GM12874 (cell line): ENCODE measurements at regions not wholly inside any gene's neighbourhood (a gene's known extent, or its start where the extent isn't known, plus 50 kb on each side); places are given as distances from the start of the nearest gene placed in this dataset.

ENCODE experiments used
- TF ChIP-seq, protein P1 (sequence below): IDR thresholded peaks from 2 replicates; pipeline ENCODE4 v1.5.1; 2011; ENCODE audit warnings: low read depth, mild to moderate bottlenecking, control low read depth, low read length, moderate library complexity; ENCODE audit not compliant: insufficient read depth

DNA sequence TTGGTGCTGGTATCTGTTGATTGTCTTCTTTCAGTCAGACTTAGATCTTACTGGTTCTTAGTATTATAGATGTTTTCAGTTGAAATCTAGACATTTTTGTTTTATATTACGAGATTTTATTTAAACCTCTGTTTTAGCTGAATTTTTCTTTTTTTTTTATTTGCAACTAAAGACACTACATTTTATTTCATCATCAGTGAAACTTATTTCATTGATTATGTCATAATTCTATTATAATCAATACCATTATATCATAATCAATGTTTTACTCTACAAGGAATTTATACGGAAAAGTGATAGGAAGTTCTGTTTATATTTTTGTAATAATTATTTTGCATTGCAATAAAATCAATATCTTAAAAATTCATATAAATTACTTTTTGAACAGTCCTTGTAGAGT lies 477.4 kb upstream of the MDFIC2 start:
- TF ChIP-seq, protein P1, sequence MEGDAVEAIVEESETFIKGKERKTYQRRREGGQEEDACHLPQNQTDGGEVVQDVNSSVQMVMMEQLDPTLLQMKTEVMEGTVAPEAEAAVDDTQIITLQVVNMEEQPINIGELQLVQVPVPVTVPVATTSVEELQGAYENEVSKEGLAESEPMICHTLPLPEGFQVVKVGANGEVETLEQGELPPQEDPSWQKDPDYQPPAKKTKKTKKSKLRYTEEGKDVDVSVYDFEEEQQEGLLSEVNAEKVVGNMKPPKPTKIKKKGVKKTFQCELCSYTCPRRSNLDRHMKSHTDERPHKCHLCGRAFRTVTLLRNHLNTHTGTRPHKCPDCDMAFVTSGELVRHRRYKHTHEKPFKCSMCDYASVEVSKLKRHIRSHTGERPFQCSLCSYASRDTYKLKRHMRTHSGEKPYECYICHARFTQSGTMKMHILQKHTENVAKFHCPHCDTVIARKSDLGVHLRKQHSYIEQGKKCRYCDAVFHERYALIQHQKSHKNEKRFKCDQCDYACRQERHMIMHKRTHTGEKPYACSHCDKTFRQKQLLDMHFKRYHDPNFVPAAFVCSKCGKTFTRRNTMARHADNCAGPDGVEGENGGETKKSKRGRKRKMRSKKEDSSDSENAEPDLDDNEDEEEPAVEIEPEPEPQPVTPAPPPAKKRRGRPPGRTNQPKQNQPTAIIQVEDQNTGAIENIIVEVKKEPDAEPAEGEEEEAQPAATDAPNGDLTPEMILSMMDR, result no peak

- TF ChIP-seq, protein P1, result no peak
Measured at GRCh38 chr3:70780790-70781189, 468.4 kb upstream of the MDFIC2 start.

- TF ChIP-seq, protein P1, result no peak
Measured at GRCh38 chr3:70779296-70779695, 466.9 kb upstream of the MDFIC2 start.

- TF ChIP-seq, protein P1, result no peak
Measured at GRCh38 chr3:70776081-70776480, 463.6 kb upstream of the MDFIC2 start.

DNA sequence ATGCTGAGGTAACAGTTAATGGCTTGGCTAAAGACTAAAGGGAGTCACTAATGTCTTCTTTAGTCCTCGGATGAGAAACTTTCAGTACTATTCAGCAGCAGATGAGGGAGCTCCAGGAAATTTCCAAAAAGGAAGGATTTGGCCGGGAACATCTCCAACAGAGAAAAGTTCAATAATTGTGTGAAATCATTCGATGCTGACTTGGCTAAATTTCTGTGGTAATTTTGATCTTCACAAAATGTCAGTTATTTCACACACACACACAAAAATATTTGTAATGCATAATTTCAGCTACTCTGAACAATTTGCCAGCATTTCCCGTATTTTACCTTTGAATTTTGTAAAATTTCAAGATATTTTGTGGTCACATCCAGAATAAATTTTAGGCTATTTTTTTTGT lies 462.8 kb upstream of the MDFIC2 start:
- TF ChIP-seq, protein P1, result no peak

DNA sequence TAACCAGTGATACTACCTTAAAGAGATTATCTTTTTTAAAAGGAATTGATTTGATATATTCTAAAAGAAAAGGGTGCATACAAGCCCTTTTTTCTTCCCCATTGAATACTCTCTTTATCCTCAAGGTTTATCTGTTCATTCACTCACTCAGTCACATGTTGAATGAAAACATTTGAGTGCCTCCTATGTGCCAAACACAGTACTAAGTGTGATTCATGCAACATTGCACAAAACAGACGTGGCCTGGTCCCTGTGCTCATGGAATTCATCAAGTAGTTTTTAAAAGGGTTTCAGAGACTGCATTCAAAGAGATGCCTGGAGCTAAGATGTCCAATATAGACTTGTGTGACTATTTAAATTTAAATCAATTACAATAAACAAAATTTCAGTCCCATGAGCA lies 462.2 kb upstream of the MDFIC2 start:
- TF ChIP-seq, protein P1, result no peak

GRCh38 chr3:70771426-70772147 lies 459.1 kb upstream of the MDFIC2 start:
- TF ChIP-seq, protein P1, result no peak
